Renal pelvis (tissue), 1 donor: ENCODE measurements at regions not wholly inside any gene's neighbourhood (a gene's known extent, or its start where the extent isn't known, plus 50 kb on each side); places are given as distances from the start of the nearest gene placed in this dataset.
"Not testable (repeated sequence)": the region's sequence is repeated elsewhere in the genome, so short reads cannot be mapped to it uniquely, and the experiment has no call there.

ENCODE experiments used
- DNase-seq: peaks from one replicate; pipeline ENCODE4 v3.0.0-alpha.2; 2013

DNA sequence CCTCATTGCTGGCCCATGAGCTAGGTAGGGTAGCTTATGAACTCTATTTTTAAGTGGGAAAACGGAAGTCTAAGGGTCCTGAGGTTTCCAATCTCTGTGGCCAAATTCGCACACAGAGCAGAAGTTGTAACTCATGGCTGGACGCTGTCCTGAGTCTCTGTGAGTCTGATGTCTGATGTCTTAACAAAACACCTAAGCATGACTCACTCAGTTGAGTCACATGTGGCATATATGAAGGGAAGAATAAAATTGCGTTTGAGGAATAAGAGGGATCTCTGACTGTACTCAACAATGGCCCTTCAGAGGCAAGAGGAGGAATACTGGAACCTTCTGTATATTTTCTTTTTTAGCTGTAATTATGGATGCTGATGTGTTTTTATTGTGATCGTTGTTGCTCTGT is 569.7 kb downstream of the RIT2 start:
- no peak for DNase-seq

DNA sequence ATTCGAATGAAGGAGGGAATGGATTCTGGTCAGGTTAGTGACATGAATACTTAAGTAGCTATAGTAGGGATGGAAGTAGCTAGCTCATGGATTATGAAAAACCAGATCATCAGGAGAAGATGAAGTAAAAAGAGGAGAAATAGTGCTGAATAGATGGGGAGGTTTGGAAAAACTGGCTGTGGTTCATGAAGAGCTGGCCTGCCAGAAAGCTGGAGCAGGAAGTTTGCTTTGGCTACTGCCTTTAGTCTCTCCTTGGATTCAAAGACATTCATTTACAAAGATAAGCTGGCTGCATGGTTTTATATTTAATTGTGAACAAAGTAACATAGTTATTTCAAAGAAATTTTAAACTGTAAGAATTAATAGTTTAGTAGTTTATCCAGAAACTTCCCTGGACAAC is 567.0 kb downstream of the RIT2 start:
- DNase-seq, result no peak

DNA sequence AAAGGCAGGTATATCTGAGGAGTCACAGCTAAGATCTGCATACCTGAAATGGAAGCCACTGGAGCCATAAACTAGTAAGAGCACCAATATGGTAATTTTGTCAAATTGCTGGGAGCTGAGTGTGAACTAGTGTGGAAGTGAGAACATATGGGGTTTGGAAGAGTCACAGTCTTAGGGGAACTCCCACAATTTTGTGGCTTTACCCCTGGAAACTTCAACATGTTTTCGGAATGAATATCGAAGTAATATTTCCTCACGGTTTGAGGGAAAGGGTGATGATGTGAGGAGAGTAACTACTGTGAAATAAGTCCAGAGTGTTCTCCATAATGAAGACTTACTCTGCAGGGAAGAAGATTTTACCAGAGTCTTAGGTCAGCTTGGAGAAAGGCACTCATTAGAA is 565.9 kb downstream of the RIT2 start:
- no peak for DNase-seq

DNA sequence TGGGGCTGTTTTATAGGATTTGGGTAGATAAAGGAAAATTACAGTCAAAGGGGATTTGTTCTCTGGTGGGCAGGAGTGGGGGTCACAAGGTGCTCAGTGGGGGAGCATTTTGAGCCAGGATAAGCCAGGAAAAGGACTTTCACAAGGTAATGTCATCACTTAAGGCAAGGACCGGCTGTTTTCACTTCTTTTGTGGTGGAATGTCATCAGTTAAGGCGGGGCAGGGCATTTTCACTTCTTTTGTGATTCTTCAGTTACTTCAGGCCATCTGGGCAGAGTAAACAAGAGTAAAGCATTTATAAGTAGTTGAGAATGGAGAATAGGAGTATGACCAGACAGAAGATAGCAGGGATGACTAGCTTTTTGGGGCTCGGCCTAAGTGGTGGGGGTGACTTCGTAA is 562.9 kb downstream of the RIT2 start:
- DNase-seq, result not testable (repeated sequence)

DNA sequence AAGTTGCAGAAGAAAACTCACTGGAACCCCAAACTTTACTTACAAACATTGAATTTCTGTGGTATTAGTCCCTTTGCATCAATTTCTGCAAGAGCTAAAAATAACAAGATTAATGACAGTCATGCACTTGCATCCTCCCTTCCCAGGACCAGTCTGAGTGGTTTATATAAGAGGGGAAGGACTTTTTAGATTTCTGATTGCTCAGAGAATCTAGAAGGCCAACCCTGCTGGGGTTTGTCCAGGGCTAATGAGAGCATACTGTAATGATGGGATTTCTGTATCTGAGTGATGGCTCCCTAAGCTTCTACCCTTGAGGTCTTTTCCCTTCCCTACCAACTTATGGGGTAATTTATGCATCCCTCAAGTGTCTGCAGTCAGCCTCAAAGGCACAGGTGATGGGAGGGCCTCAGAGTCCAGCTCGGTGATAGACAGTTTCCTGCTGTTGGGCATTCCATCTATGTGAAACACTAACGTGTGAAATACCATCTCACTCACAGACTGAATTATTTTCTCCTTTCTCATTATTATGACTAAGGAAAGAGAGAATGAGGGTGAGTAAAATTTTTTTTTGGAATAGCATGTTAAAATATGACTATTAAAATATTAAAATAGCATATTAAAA is 556.3 kb downstream of the RIT2 start:
- no peak for DNase-seq

DNA sequence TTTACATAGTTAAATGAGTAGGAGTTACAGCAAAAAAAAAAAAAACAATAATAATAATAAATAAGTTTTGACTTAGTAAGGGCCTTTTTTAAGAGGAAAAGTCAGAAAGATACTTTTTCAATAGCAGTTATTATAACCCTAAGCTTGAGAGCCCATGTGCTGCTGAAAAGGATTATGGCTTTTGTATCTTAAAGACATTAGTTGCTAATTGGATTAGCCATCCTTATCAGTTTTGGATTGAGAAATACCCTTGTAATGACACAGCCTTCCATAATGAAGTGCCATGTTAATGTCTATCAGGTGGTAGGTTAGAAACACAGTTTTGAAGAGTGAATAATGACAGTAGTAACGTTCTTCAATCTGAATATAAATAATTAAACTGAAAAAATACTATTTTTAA is 554.0 kb downstream of the RIT2 start:
- DNase-seq, result no peak

DNA sequence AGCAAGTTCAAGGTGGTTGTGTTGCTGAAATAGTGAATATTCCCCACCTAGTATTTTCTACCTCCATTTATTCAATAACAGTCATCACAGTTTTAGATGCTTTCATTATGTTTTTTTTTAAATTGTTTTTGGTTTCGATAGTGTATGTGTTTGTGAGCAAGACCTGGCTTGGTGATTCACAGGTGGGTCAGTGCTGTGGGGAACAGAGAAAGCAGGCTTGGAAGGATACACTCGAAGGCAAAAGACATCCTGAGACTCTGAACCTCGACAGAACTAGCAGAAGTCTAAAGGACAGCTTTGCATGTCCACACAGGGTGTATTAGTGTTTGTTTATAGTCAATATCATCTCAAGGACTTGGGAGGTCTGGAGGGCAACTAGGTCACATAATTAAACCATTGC is 551.5 kb downstream of the RIT2 start:
- DNase-seq, result no peak

DNA sequence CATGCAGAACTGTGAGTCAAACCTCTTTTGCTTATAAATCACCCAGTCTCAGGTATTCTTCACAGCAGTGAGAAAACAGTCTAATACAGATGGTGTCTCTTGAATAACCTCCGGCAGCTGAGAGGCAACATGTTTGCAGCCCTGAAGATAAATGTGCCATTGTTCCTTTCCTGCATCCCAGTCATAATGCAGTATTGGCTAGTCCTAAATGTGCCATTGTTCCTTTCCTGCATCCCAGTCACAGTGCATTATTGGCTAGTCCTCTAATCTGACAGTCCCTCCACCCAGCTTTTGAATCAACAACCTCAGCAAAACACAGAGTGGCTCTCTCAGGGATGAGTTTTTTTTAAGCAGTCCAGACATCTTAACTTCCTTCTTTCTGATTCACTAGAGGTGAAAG is 550.7 kb downstream of the RIT2 start:
- DNase-seq, result no peak

DNA sequence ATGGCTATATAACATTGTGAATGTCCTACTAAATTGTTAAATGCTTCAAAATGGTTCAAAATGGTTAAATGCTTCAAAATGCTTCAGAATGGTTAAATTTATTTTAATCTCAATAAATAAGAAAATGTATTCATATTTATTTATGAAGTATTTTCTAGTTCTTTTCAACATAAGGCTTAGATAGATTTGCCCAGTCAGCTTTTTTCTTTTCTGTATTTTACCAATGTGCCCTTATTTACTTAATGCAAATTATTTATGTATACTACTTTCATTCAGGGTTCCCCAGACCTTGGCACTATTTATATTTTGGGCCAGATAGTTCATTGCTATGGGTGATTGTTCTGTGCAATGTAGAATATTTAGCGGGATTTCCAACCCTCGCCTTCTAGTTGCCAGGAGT is 546.7 kb downstream of the RIT2 start:
- no peak for DNase-seq

DNA sequence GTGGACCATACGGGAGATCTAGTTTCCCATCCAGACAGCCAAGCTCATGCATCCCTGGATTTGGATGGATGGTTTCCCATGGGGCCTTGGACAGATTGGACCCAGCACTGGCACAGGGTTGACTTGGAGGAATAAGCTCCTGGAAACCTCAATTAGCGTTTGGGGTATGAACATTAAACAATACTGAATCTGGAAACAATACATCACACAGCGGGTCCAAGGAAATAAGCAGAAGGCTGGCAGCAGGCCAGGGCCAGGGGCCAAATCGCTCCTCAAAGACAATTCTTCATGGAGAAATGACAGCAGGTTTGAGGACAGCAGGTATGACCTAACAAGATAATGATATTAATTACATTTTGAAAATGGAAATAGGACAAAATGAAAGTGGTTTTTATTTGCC is 540.6 kb downstream of the RIT2 start:
- DNase-seq, result no peak

DNA sequence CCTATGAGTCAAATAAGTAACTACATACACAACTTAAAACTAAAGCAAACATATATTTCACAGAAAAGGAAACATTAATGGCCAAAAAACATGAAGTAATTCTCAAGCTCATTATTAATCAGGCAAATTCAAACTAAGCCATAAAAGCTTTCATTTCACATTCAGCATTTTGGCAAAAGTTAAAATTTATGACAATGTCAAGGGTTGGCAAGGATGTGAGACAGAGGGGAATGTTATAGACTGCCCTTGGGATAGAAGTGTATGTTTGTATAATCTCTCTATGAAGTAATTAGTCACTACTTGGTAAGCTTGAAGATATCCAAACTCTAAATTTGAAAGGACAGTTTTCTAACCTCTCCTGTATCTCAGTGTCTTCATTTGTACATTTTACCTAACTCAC is 539.4 kb downstream of the RIT2 start:
- DNase-seq, result peak; percentile 23

DNA sequence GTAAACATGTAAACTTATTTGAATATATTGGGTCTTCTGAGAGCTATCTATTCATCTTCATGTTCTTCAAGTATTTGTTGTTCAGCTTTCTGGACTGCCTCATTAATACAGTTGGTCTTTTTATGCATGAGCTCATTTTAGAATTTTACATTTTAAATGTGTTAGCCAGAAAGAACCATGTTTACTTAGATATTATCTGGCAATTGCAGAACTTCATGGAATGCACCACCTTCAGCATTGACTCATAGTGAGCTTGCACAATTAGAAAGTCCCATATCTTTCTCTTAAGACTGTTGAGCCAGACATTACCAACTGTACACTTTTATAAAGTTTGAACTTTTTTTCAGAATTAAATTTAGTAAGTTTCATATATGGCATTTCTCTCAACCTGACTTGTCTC is 536.7 kb downstream of the RIT2 start:
- no peak for DNase-seq

DNA sequence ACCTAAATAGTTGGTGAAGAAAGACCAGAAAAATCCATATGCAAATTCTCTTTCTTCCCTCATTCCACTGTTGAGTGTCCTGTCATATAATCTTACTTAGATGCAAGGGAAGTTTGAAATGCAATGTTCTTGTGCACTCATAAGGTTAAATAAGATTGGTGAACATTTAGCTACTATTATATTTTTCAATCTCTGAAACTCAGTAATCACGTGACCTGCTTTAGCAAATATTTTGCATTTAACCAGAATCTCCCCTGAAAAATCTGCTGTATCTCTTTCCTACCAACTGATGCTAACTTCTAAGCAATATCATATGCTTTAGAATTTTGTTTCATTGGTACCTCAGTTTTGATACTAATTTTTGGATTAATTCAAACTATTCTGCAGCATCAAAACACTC is 533.2 kb downstream of the RIT2 start:
- DNase-seq, result no peak

DNA sequence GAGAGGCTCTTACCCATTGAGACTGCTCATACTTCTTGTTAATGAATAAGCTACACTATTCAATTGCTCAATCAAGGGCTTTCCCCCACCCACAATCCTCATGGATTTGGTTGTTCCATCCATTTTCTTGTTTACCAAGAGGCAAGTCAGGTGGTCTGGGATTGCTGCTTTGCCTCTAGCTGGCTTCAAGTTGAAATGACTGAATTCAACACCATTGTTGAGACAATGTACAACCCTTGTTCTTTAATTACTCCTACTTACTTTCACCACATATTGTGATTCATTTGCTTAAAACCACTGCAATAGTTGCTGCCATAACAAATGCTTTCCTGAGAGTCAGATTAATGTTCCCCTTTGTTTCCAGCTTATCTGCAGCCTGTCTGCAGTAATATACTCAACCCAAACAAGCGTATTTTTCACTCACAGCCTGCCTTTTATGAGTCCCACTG is 532.2 kb downstream of the RIT2 start:
- DNase-seq, result no peak

DNA sequence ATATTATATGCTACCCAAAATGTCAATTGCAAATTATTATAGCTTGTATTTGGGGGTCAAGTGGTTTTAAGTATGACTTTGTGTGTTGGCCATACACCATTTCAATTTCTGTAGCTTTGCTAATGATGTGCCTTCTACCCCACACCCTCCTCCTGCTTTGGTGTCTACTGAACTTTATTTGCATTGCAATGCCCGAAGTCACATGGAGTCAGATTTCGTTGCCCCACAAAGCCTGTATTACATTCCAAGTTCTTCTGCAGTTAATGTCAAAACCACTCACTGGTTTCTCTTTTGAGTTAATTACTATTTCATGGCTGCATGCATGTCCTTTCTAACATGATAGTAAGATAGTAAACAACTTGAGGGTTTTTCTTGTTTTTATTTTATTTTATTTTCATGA is 528.9 kb downstream of the RIT2 start:
- no peak for DNase-seq

DNA sequence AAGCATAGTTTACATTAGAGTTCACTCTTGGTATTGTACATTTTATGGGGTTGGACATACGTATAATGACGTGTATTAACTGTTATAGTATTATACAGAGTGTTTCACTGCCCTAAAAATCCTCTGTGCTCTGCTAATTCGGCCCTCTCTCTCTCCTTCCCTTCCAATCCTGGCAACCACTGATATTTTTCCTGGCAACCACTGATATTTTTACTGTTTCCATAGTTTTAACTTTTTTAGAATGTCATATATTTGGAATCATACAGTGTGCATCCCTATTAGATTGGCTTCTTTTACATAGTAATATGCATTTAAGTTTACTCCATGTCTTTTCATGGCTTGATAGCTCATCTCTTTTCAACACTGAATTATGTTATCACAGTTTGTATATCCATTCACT is 526.7 kb downstream of the RIT2 start:
- DNase-seq, result no peak

DNA sequence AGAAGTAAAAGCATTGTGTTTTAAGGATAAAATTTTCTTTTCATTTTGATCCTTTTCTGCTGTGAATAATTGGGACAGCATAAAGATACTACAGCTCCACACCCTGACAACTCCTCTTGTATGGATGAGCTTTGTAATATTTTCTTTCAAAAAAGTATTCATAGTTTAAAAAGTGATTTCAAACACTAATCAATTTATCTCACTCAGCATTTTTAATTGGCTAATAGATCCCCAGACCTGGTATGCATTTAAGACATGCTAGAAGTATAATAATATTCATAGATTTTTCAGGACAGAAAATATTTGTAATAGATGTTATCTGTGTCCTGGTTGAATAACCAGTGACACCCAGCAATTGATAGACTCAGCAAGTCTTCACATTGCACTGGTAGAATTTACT is 510.7 kb downstream of the RIT2 start:
- no peak for DNase-seq

DNA sequence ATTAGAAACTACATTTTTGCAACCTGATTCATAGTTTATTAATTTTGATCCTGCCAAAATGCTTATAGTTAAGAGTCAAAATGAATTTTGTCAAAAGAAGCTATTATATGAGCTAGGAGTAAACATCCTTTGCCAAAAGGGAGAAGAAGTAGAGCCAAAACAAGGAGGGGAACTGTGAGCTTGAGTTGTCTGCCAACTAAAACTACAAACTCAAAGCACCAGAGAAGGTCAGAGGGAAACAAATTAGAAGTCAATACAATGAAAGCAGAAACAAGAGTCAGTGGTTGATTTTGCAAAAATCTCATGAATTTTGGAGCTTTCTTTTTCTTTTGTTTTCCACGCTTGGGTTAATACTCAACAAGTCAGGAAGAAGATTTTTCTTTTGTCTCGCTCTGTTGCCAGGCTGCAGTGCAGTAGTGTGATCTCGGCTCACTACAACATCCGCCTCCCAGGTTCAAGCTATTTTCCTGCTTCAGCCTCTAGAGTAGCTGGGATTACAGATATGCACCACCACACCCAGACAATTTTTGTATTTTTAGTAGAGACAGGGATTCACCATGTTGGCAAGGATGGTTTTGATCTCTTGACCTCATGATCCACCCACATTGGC is 508.5 kb downstream of the RIT2 start:
- DNase-seq, result no peak

DNA sequence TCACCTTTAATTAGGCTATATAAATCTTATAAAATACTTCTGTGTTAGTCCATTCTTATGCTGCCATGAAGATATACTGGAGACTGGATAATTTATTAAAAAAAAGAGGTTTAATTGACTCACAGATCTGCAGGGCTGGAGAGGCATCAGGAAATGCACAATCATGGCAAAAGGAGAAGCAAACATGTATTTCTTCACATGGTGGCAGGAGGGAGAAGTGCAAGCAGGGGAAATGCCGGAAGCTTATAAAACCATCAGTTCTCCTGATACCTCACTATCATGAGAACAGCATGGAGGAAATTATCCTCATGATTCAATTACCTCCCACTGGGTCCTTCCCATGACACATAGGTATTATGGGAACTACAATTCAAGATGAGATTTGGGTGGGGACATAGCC is 504.4 kb downstream of the RIT2 start:
- no peak for DNase-seq

DNA sequence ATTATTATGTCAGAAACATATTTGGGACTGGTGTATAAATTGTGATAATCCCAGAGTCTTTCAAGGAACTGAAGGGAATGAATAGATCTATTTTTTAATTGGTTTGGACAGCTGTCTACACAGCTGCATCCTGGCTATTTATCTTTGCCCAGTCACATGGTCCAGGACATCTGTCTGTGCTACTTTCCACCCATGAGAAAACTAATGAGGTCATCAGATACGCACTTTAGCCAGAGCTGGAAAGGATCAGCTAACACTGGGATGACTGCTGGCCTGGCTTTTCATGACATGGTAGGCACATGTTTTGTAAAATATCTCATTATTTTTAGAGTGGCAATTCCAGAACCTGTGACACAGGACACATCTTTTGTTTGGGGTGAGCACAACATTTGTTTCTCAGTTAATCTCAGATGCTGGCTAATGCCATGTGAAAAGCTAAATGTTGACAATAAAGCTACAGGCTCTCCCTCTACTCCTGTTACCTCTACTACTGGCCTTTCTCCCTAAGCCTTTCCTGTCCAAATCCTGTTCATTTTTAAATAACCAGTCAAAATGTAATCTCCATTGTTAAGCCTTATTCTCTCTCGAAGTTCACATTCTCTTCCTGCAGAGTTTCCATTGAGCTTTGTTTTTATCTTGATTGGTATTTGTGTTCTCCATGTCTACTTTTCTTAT is 500.7 kb downstream of the RIT2 start:
- DNase-seq, result no peak

DNA sequence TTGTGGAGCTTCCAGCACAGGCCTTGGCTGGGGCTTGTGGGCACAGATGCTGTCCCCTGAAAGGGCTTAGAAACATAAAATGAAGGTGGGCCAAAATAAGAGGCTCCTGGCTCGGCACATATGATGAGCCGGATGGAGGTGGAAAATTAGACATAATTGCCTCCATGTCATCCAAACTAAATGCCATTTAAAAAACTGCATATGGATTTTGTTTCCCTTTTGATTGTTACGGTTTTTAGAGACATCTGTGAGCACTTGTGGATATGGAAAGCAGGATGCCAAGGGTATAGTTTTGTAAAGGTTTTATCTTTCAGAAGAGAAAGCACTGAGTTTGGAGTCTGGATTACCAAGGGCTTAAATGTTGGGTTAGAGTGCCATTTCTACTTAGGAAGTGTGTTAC is 498.3 kb downstream of the RIT2 start:
- DNase-seq, result no peak

DNA sequence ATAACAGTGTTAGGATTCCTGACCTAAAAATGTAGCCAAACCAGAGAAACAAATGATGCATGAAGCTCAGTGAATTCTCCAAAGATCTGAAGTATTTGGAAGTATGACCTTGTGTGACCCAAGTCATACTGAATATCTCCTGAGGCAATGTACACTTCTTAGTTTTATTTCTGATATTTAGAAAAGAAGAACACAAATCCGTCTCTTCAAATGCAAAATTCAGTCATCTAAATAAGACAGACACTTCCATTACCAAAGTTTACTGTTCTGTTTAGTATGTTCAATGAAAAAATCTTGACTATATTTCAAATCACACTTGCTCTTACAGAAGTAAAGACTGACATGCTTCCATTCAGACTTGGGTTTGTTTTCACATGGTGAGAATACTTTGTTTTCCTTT is 495.7 kb downstream of the RIT2 start:
- DNase-seq, result no peak

DNA sequence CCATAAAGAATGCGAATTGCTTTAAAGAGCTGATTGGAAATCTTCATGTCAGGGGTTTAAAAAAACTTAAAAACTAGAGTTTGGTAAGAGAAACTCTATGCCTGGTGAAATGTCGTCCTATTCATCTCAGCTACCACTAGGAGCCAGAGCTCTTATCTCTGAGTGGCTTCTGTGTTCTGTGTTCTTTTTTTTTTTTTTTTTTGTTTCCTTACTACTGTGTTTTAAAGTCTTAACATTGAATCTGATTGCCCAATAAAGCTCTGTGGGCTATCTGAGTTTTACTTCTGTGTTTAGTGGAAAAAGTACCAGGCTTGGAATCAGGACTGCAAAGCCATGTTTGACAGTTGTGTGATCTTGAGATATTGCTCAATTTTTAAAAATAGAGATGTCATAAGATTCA is 494.8 kb downstream of the RIT2 start:
- no peak for DNase-seq

DNA sequence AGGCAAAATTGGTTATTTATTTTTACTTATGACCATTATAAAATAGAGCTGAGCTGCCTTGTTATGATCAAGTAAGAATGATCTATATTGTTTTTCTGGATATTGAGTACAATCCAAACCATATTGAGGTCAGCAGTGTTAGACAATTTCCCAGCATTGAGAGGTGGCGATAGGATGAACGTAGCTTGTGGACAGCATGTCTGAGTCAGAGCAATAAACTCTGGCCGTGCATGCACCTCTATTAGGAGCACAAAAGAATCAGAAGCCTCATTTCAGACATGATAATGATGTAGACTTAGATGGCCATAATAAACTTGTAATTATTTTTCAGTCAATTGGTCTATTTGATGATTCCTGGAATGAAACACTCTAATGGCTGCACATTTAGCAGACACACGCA is 491.6 kb downstream of the RIT2 start:
- no peak for DNase-seq
